ENCODE measurements at regions not wholly inside any gene's neighbourhood (a gene's known extent, or its start where the extent isn't known, plus 50 kb on each side); places are given as distances from the start of the nearest gene placed in this dataset.

DNA sequence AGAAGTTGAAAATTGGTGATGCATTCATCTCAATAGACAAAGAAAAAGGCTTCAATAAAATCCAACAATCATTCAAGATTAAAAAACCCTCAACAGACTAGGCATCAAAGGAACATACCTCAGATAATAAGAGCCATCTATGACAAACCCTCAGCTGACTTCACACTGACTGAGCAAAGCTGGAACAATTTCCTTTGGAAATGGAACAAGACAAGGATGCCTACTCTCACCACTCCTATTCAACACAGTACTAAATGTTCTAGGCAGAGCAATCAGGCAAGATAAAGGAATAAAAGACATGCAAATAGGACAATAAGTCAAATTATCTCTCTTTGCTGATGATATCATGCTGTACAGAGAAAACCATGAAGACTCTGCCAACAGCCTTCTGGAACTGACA is 1188.1 kb downstream of the DTWD2 start:
- CTCF ChIA-PET: interaction anchor here (0.7 kb wide), 1 partner anchor 142 kb away, joined by 3 read pairs; no protein-coding TSS in a partner anchor
- intact Hi-C loops (cut with micrococcal nuclease; ENCODE audit: unreplicated experiment): no loop called here
- Mint-ChIP-seq H3K4me3 (ENCODE audit: low read depth, unreplicated experiment) (no peak overlapping the region), H3K36me3 (ENCODE audit: insufficient read depth, unreplicated experiment) (no peaks in the 10 kb centered on the region), H3K4me1 (ENCODE audit: low read depth, unreplicated experiment) (no peaks in the 10 kb centered on the region), H3K27ac (ENCODE audit: unreplicated experiment) (no peak overlapping the region), H3K9me3 (ENCODE audit: low read depth, unreplicated experiment) (peaks cover 17% of the 10 kb centered on the region), H3K27me3 (ENCODE audit: unreplicated experiment) (no peaks in the 10 kb centered on the region)
- DNase-seq: no peak
- BruUV-seq (replicated peaks): no TSS peak
- no peak for TF ChIP-seq CTCF (IDR thresholded peaks at IDR 0.05; ENCODE audit: unreplicated experiment)

GRCh38 chr5:117794847-117795246 is 1193.5 kb downstream of the DTWD2 start:
- H3K9me3 Mint-ChIP-seq (ENCODE audit: low read depth, unreplicated experiment): peaks cover 11% of the 10 kb centered on the region
- BruUV-seq (replicated peaks): no TSS peak
- DNase-seq: no peak
- intact Hi-C loops (cut with micrococcal nuclease; ENCODE audit: unreplicated experiment): no loop called here
- TF ChIP-seq CTCF (IDR thresholded peaks at IDR 0.05; ENCODE audit: unreplicated experiment): no peak
- no peaks in the 10 kb centered on the region for H3K27me3 Mint-ChIP-seq (ENCODE audit: unreplicated experiment)
- no peaks in the 10 kb centered on the region for H3K4me1 Mint-ChIP-seq (ENCODE audit: low read depth, unreplicated experiment)
- no peak overlapping the region for H3K4me3 Mint-ChIP-seq (ENCODE audit: low read depth, unreplicated experiment)
- CTCF ChIA-PET: no interaction called here
- no peak overlapping the region for H3K27ac Mint-ChIP-seq (ENCODE audit: unreplicated experiment)
- H3K36me3 Mint-ChIP-seq (ENCODE audit: insufficient read depth, unreplicated experiment): no peaks in the 10 kb centered on the region

- intact Hi-C loops (cut with micrococcal nuclease; ENCODE audit: unreplicated experiment): no loop called here
- CTCF ChIA-PET: no interaction called here
- BruUV-seq (replicated peaks): no TSS peak
- Mint-ChIP-seq H3K27me3 (ENCODE audit: unreplicated experiment) (no peaks in the 10 kb centered on the region), H3K4me3 (ENCODE audit: low read depth, unreplicated experiment) (no peak overlapping the region), H3K9me3 (ENCODE audit: low read depth, unreplicated experiment) (peaks cover 10% of the 10 kb centered on the region), H3K4me1 (ENCODE audit: low read depth, unreplicated experiment) (peaks cover 2% of the 10 kb centered on the region), H3K27ac (ENCODE audit: unreplicated experiment) (no peak overlapping the region), H3K36me3 (ENCODE audit: insufficient read depth, unreplicated experiment) (no peaks in the 10 kb centered on the region)
- TF ChIP-seq CTCF (IDR thresholded peaks at IDR 0.05; ENCODE audit: unreplicated experiment): no peak
- DNase-seq: no peak
Measured at GRCh38 chr5:117793963-117794362, 1194.4 kb downstream of the DTWD2 start.

DNA sequence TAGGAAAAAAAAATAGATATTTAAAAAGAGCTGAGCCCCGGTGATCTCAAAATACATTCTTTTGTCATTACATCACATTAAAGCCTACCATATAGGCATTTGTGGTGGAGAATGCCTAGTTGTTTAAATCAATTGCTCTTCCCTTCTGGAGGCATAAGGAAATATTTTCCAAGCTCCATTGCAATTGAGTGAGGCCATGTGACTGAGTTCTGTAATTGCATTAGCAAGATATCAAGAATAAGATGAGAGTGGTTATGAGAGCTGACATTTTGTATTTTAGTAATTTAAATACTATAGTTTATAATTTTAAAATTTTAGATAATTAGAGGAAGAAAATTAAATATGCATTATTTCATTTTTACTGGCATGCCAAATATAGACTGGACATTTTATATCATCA is 1195.9 kb downstream of the DTWD2 start:
- no peak overlapping the region for H3K27ac Mint-ChIP-seq (ENCODE audit: unreplicated experiment)
- H3K36me3 Mint-ChIP-seq (ENCODE audit: insufficient read depth, unreplicated experiment): no peaks in the 10 kb centered on the region
- intact Hi-C loops (cut with micrococcal nuclease; ENCODE audit: unreplicated experiment): no loop called here
- H3K4me1 Mint-ChIP-seq (ENCODE audit: low read depth, unreplicated experiment): peaks cover 11% of the 10 kb centered on the region
- H3K9me3 Mint-ChIP-seq (ENCODE audit: low read depth, unreplicated experiment): peaks cover 10% of the 10 kb centered on the region
- H3K27me3 Mint-ChIP-seq (ENCODE audit: unreplicated experiment): no peaks in the 10 kb centered on the region
- no peak overlapping the region for H3K4me3 Mint-ChIP-seq (ENCODE audit: low read depth, unreplicated experiment)
- CTCF ChIA-PET: interaction anchor here (1.2 kb wide), 1 partner anchor 338 kb away, joined by 3 read pairs; no protein-coding TSS in a partner anchor
- TF ChIP-seq CTCF (IDR thresholded peaks at IDR 0.05; ENCODE audit: unreplicated experiment): no peak
- no TSS peak for BruUV-seq (replicated peaks)
- DNase-seq: no peak
